ENCODE measurements at regions not wholly inside any gene's neighbourhood (a gene's known extent, or its start where the extent isn't known, plus 50 kb on each side); places are given as distances from the start of the nearest gene placed in this dataset.

DNA sequence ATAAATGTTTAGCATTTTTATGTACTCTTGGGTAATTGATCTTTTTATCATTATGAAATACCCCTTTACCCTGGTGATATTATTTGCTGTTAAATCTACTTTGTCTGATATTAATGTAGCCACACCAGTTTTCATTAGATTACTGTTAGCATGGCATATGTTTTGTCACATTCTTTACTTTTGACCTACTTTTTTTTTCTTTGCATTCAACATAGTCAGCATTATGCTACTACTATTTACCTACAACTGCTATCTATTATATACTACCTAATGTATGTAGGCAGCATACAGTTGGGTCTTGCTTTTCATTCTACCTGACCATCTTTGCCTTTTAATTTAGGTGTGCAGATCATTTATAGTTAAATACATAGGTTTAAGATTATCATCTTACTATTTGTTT is 1429.6 kb upstream of the ALCAM start:
- no peak for TF ChIP-seq SIX5 (IDR thresholded peaks at IDR 0.05; ENCODE audit: low read depth, low read length, severe bottlenecking)
- TF ChIP-seq, protein P1, sequence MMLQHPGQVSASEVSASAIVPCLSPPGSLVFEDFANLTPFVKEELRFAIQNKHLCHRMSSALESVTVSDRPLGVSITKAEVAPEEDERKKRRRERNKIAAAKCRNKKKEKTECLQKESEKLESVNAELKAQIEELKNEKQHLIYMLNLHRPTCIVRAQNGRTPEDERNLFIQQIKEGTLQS (IDR thresholded peaks at IDR 0.05; ENCODE audit: borderline replicate concordance, extremely low read depth, low read depth, low read length) = no peak
- TF ChIP-seq, protein P2, sequence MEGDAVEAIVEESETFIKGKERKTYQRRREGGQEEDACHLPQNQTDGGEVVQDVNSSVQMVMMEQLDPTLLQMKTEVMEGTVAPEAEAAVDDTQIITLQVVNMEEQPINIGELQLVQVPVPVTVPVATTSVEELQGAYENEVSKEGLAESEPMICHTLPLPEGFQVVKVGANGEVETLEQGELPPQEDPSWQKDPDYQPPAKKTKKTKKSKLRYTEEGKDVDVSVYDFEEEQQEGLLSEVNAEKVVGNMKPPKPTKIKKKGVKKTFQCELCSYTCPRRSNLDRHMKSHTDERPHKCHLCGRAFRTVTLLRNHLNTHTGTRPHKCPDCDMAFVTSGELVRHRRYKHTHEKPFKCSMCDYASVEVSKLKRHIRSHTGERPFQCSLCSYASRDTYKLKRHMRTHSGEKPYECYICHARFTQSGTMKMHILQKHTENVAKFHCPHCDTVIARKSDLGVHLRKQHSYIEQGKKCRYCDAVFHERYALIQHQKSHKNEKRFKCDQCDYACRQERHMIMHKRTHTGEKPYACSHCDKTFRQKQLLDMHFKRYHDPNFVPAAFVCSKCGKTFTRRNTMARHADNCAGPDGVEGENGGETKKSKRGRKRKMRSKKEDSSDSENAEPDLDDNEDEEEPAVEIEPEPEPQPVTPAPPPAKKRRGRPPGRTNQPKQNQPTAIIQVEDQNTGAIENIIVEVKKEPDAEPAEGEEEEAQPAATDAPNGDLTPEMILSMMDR (IDR thresholded peaks at IDR 0.05 in 2 of 3, conservative IDR thresholded peaks at IDR 0.05 in 1 of 3; ENCODE audit: control insufficient read depth in 2 of 3, extremely low read depth in 1 of 3, insufficient read depth in 1 of 3, low read depth in 3 of 3, low read length in 3 of 3) = no peak
- TF ChIP-seq TARDBP (IDR thresholded peaks at IDR 0.05; ENCODE audit: borderline replicate concordance) = no peak
- no peak for TF ChIP-seq CHD1 (IDR thresholded peaks at IDR 0.05; ENCODE audit: low read depth, low read length)
- no peak for TF ChIP-seq TCF12 (IDR thresholded peaks at IDR 0.05; ENCODE audit: low read depth, low read length)
- TF ChIP-seq, protein P3, sequence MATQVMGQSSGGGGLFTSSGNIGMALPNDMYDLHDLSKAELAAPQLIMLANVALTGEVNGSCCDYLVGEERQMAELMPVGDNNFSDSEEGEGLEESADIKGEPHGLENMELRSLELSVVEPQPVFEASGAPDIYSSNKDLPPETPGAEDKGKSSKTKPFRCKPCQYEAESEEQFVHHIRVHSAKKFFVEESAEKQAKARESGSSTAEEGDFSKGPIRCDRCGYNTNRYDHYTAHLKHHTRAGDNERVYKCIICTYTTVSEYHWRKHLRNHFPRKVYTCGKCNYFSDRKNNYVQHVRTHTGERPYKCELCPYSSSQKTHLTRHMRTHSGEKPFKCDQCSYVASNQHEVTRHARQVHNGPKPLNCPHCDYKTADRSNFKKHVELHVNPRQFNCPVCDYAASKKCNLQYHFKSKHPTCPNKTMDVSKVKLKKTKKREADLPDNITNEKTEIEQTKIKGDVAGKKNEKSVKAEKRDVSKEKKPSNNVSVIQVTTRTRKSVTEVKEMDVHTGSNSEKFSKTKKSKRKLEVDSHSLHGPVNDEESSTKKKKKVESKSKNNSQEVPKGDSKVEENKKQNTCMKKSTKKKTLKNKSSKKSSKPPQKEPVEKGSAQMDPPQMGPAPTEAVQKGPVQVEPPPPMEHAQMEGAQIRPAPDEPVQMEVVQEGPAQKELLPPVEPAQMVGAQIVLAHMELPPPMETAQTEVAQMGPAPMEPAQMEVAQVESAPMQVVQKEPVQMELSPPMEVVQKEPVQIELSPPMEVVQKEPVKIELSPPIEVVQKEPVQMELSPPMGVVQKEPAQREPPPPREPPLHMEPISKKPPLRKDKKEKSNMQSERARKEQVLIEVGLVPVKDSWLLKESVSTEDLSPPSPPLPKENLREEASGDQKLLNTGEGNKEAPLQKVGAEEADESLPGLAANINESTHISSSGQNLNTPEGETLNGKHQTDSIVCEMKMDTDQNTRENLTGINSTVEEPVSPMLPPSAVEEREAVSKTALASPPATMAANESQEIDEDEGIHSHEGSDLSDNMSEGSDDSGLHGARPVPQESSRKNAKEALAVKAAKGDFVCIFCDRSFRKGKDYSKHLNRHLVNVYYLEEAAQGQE (IDR thresholded peaks at IDR 0.05; ENCODE audit: low read depth, low read length) = no peak
- TF ChIP-seq FOXM1 (IDR thresholded peaks at IDR 0.05; ENCODE audit: low read depth, low read length) = no peak
- TF ChIP-seq CHD2 (IDR thresholded peaks at IDR 0.05; ENCODE audit: borderline replicate concordance, low read depth, low read length) = no peak
- TF ChIP-seq RAD21 (IDR thresholded peaks at IDR 0.05; ENCODE audit: insufficient read depth, low read depth, low read length) = no peak
- TF ChIP-seq POLR2A (IDR thresholded peaks at IDR 0.05; ENCODE audit: low read depth, low read length) = no peak
- TF ChIP-seq DPF2 (IDR thresholded peaks at IDR 0.05) = no peak
